Lung (tissue), 11 donors: ENCODE measurements at regions not wholly inside any gene's neighbourhood (a gene's known extent, or its start where the extent isn't known, plus 50 kb on each side); places are given as distances from the start of the nearest gene placed in this dataset.

Experiments
- ATAC-seq: fragments of 200-7000 bp; cut with Tn5 transposase; one replicate; pipeline ENCODE4 v1.9.1; 2020; ENCODE audit warnings: moderate number of reproducible peaks; ENCODE audit not compliant: insufficient read depth, low FRiP score
- DNase-seq, 3 donors: peaks; one replicate each; pipeline ENCODE4 v3.0.0-alpha.2; 2013 to 2017
- H3K27ac ChIP-seq, 2 donors: one replicate each; pipeline ENCODE4 v1.5.1; 2013; ENCODE audit warnings: mild to moderate bottlenecking in 2 of 2, moderate library complexity in 2 of 2, control low read depth in 1 of 2, inconsistent platforms in 1 of 2, low read depth in 1 of 2, low read length in 1 of 2
- H3K27me3 ChIP-seq, 3 donors: one replicate each; pipeline ENCODE4 v1.5.1; 2013; ENCODE audit warnings: low read length in 2 of 3; ENCODE audit not compliant: control insufficient read depth in 3 of 3, insufficient read depth in 3 of 3
- H3K36me3 ChIP-seq, 4 donors: one replicate each; pipeline ENCODE4 v1.5.1; 2013; ENCODE audit warnings: low read length in 4 of 4, mild to moderate bottlenecking in 1 of 4, moderate library complexity in 1 of 4; ENCODE audit not compliant: control insufficient read depth in 4 of 4, insufficient read depth in 4 of 4
- H3K4me1 ChIP-seq, 5 donors: one replicate each; pipeline ENCODE4 v1.5.1; 2013; ENCODE audit warnings: low read length in 5 of 5, mild to moderate bottlenecking in 2 of 5, moderate library complexity in 1 of 5; ENCODE audit not compliant: control insufficient read depth in 5 of 5, insufficient read depth in 5 of 5
- H3K4me3 ChIP-seq: one replicate; pipeline ENCODE4 v1.5.1; 2013; ENCODE audit warnings: mild to moderate bottlenecking, control low read depth, moderate library complexity
- H3K9ac ChIP-seq, 2 donors: one replicate each; pipeline ENCODE4 v1.5.1; 2013; ENCODE audit warnings: low read length in 2 of 2, control low read depth in 1 of 2; ENCODE audit not compliant: insufficient read depth in 1 of 2
- H3K9me3 ChIP-seq, 4 donors: one replicate each; pipeline ENCODE4 v1.5.1; 2013; ENCODE audit warnings: low read length in 3 of 4, mild to moderate bottlenecking in 1 of 4, moderate library complexity in 1 of 4; ENCODE audit not compliant: control insufficient read depth in 4 of 4, insufficient read depth in 3 of 4
- CTCF ChIP-seq: IDR thresholded peaks from 2 replicates; pipeline ENCODE4 v1.5.1; 2012; ENCODE audit warnings: mild to moderate bottlenecking; ENCODE audit errors: control extremely low read depth, extremely low read depth
- whole genome bisulfite sequencing, 2 donors: extraction: QIAGEN DNeasy Blood & Tissue Kit; methylation state at CpG; one replicate each; pipeline ENCODE4 v1.1.7; 2013; 5-methylcytosine and 5-hydroxymethylcytosine counted together
- donor health status: control.
- donor health status: control.
- donor health status: Bipolar disorder and iron deficiency.
- donor health status: healthy.
- donor health status: DM: yes; HTN: yes; CAD: no.

GRCh38 chr6:119829006-119829405, 479.4 kb upstream of the MAN1A1 start:
- Histone ChIP-seq H3K27ac (no peak overlapping the region), H3K4me3 (no peak overlapping the region), H3K36me3 (no peaks in the 10 kb centered on the region), H3K9ac (no peak overlapping the region), H3K27me3 (no peaks in the 10 kb centered on the region), H3K9me3 (no peaks in the 10 kb centered on the region), H3K4me1 (no peaks in the 10 kb centered on the region)
- DNase-seq (no peak), ATAC-seq (no peak)
- WGBS, 2 donors = 88 to 94% methylated on average over 2 of the region's 2 CpGs
- no peak for TF ChIP-seq CTCF

DNA sequence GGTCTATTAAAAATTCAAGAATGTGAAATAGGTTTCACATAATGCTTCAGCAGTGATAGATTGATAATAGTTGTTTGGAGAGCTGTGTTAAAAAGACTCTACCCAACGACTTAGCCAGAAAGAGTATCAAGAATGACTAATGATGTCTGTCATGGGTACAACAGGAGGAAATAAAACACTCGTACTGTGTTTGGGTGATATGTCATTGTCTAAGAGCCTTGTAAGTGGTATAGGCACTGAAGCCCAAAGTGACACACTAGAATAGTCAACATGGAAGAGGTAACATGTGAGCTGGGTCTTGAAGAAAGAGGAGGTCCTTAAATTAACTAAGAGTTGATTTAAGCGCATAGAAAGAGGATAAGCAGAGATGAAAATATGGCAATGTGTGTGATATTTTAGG, 471.8 kb upstream of the MAN1A1 start:
- Histone ChIP-seq H3K4me3 (no peak overlapping the region), H3K9ac (no peak overlapping the region), H3K9me3 (no peaks in the 10 kb centered on the region), H3K27ac (no peak overlapping the region), H3K4me1 (no peaks in the 10 kb centered on the region), H3K27me3 (no peaks in the 10 kb centered on the region), H3K36me3 (no peaks in the 10 kb centered on the region)
- ATAC-seq (no peak), DNase-seq (no peak)
- WGBS, 2 donors = 55 to 61% methylated on average over 3 of the region's 3 CpGs
- no peak for TF ChIP-seq CTCF

DNA sequence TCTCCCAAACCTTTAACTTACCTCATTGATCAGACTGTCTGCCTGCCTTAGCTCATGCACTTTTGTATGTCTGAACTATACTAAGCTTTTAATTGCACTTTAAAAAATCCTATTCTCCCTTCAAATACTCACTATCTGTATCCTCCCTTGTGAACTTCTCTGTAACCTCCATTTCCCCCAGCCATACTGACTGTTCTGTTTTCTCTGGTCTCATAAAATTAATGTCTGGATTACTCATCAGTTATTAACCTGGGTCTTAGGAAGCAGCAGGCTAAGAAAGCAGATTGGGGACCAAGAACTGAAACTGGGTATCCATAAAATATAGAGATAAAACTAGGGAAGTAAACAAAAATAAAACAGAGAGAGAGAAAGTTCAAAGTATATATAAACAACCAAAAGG, 469.3 kb upstream of the MAN1A1 start:
- TF ChIP-seq CTCF = no peak
- no peak overlapping the region for H3K27ac ChIP-seq
- H3K4me1 ChIP-seq = no peaks in the 10 kb centered on the region
- ATAC-seq = no peak
- no peak overlapping the region for H3K4me3 ChIP-seq
- no peak for DNase-seq
- no peak overlapping the region for H3K9ac ChIP-seq
- H3K9me3 ChIP-seq = no peaks in the 10 kb centered on the region
- no peaks in the 10 kb centered on the region for H3K36me3 ChIP-seq
- H3K27me3 ChIP-seq = no peaks in the 10 kb centered on the region

GRCh38 chr6:119814609-119815400, 465.2 kb upstream of the MAN1A1 start:
- Histone ChIP-seq H3K36me3 (no peaks in the 10 kb centered on the region), H3K27ac (no peak overlapping the region), H3K4me1 (no peaks in the 10 kb centered on the region), H3K27me3 (no peaks in the 10 kb centered on the region), H3K9ac (no peak overlapping the region), H3K4me3 (no peak overlapping the region), H3K9me3 (no peaks in the 10 kb centered on the region)
- ATAC-seq = no peak
- 85 to 86% methylated on average over 9 of the region's 9 CpGs for WGBS, 2 donors
- no peak for TF ChIP-seq CTCF
- DNase-seq = no peak
